ENCODE measurements at regions not wholly inside any gene's neighbourhood (a gene's known extent, or its start where the extent isn't known, plus 50 kb on each side); places are given as distances from the start of the nearest gene placed in this dataset.

DNA sequence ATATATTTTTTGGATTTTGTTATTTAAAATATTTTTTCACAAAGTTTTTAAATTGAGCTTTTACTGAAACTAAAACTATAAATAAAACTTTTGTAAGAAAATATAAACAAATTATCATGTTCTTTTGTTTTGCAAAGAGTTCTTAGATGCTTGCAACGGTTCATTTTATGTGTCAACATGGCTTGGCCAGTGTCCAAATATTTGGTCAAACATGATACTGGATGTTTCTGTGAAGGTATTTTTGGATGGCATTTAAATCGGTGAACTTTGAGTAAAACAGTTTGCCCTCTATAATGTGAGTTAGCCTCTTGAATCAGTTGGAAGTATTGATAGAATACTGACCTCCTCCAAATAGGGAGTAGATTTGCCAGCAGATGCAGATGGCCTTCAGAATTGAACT is 612.6 kb upstream of the NECTIN3 start:
- Mint-ChIP-seq H3K4me3 (no peak overlapping the region), H3K27ac (no peak overlapping the region), H3K9me3 (peaks cover 11% of the 10 kb centered on the region), H3K36me3 (ENCODE audit: low read depth) (no peaks in the 10 kb centered on the region), H3K27me3 (ENCODE audit: low read depth, poor library complexity) (peaks cover under 1% of the 10 kb centered on the region), H3K4me1 (peaks cover 5% of the 10 kb centered on the region)
- TF ChIP-seq, protein P1, sequence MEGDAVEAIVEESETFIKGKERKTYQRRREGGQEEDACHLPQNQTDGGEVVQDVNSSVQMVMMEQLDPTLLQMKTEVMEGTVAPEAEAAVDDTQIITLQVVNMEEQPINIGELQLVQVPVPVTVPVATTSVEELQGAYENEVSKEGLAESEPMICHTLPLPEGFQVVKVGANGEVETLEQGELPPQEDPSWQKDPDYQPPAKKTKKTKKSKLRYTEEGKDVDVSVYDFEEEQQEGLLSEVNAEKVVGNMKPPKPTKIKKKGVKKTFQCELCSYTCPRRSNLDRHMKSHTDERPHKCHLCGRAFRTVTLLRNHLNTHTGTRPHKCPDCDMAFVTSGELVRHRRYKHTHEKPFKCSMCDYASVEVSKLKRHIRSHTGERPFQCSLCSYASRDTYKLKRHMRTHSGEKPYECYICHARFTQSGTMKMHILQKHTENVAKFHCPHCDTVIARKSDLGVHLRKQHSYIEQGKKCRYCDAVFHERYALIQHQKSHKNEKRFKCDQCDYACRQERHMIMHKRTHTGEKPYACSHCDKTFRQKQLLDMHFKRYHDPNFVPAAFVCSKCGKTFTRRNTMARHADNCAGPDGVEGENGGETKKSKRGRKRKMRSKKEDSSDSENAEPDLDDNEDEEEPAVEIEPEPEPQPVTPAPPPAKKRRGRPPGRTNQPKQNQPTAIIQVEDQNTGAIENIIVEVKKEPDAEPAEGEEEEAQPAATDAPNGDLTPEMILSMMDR (IDR thresholded peaks at IDR 0.05): no peak
- DNase-seq: no peak

DNA sequence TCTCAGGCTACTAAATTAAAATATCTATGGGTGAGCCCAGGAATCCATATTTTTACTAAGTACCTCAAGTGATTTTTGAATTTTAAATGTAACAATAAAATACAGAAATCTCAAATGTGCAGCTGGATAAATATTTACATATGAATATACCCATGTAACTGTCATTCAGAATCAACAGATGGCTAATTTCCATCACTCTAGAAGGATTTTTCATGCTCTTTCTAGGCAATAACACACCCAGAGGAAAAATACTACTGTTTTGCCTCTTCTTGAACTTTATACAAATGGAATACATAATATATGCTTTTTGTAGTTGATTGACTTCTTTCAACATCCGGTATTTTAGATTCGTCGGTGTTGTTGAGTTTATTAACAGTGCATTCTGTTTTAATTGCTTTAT is 601.3 kb upstream of the NECTIN3 start:
- Mint-ChIP-seq H3K9me3 (no peaks in the 10 kb centered on the region), H3K27ac (no peak overlapping the region), H3K4me3 (no peak overlapping the region)

GRCh38 chr3:110473405-110473804 is 598.2 kb upstream of the NECTIN3 start:
- H3K27ac Mint-ChIP-seq: peak overlapping the region; percentile 85
- no peaks in the 10 kb centered on the region for H3K36me3 Mint-ChIP-seq (ENCODE audit: low read depth)
- no peaks in the 10 kb centered on the region for H3K9me3 Mint-ChIP-seq
- H3K27me3 Mint-ChIP-seq (ENCODE audit: low read depth, poor library complexity): no peaks in the 10 kb centered on the region
- no peak for DNase-seq
- TF ChIP-seq, protein P1 (IDR thresholded peaks at IDR 0.05): no peak
- no peak overlapping the region for H3K4me3 Mint-ChIP-seq
- H3K4me1 Mint-ChIP-seq: peaks cover 24% of the 10 kb centered on the region

More for the DNA sequence above, 601.3 kb upstream of the NECTIN3 start:
- Mint-ChIP-seq H3K27me3 (ENCODE audit: low read depth, poor library complexity) (no peaks in the 10 kb centered on the region), H3K4me1 (peaks cover 31% of the 10 kb centered on the region), H3K36me3 (ENCODE audit: low read depth) (no peaks in the 10 kb centered on the region)
- TF ChIP-seq, protein P1 (IDR thresholded peaks at IDR 0.05): no peak
- no peak for DNase-seq

DNA sequence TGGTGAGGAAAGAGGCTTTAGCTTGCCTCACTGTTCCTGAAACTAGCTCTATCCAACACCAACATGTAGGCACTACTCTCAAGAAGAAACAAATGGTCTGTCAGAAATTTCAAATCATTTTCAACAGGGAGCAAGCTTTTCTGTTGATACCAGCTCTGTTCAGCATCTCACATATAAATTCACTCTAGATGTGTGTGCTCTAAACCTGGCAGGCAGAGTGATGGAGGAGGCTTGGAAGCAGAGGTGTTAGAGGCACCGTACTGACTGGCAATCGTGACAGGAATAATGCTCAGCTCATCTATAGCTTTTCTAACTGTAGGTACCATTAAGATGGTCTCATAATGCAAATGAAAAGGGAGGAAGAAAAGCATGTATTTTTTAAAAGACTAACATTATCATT is 597.2 kb upstream of the NECTIN3 start:
- no peak for DNase-seq
- Mint-ChIP-seq H3K9me3 (no peaks in the 10 kb centered on the region), H3K27me3 (ENCODE audit: low read depth, poor library complexity) (no peaks in the 10 kb centered on the region), H3K36me3 (ENCODE audit: low read depth) (no peaks in the 10 kb centered on the region), H3K4me3 (no peak overlapping the region), H3K4me1 (peaks cover 25% of the 10 kb centered on the region), H3K27ac (peak overlapping the region; percentile 13)
- TF ChIP-seq, protein P1 (IDR thresholded peaks at IDR 0.05): no peak

DNA sequence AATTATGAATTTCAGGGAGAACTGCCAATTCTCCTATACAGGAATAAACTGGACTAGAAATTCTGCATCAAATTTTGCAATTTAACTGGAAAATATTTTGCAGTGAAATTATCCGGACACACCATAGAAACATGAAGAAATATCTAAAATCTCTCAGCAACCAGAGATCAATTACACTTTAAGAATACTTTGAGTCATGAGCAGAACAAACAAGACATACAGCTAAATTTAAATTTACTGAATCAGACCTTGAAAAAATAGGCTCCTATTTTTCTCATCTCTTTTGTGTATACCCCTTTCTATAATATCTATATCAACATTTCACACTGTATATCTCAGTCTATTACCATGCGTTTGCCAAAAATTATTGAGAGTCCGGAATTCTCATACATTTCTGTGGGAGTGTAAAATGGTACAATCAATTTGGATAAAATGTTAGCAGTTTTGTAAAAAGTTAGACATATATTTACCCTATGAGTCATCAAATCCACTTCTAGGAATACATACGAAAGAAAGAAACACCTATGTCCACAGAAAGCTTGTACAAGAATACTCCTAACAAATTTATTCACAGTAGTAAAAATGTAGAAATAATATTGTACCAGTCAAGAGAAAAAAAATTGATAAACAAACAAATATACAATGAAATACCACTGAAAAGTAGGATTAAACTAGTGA is 593.1 kb upstream of the NECTIN3 start:
- DNase-seq: no peak
- Mint-ChIP-seq H3K9me3 (peaks cover 18% of the 10 kb centered on the region), H3K4me1 (peaks cover 23% of the 10 kb centered on the region), H3K27me3 (ENCODE audit: low read depth, poor library complexity) (no peaks in the 10 kb centered on the region), H3K4me3 (no peak overlapping the region), H3K36me3 (ENCODE audit: low read depth) (no peaks in the 10 kb centered on the region), H3K27ac (no peak overlapping the region)
- TF ChIP-seq, protein P1 (IDR thresholded peaks at IDR 0.05): no peak

DNA sequence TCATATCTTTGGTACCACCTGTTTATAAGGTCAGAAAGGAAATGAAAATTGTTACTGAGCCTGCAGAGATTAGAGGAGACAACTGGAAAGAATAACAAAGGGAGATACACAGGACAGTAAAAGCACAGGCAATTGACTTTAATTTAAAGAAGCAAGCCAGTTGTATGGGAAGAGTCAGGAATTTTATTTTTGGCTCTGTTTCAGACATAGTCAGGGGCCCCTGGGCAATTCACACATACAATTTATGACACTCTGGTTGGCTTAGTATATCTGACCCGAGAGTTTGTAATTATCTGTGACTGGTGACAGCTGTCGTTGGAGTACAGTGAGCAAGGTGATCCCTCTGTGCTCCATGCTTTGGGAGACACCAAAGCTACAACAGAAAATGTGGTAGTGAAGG is 591.9 kb upstream of the NECTIN3 start:
- Mint-ChIP-seq H3K27me3 (ENCODE audit: low read depth, poor library complexity) (no peaks in the 10 kb centered on the region), H3K27ac (no peak overlapping the region), H3K4me1 (peaks cover 11% of the 10 kb centered on the region), H3K4me3 (no peak overlapping the region), H3K9me3 (peaks cover 30% of the 10 kb centered on the region), H3K36me3 (ENCODE audit: low read depth) (no peaks in the 10 kb centered on the region)
- TF ChIP-seq, protein P1 (IDR thresholded peaks at IDR 0.05): no peak
- no peak for DNase-seq
